NCI-H2227 (cell line): ENCODE measurements at regions not wholly inside any gene's neighbourhood (a gene's known extent, or its start where the extent isn't known, plus 50 kb on each side); places are given as distances from the start of the nearest gene placed in this dataset.

Source experiments
- DNase-seq: peaks from one replicate; lab custom pipeline; 2025; ENCODE audit not compliant: unreplicated experiment; lab: John Stamatoyannopoulos, UW

DNA sequence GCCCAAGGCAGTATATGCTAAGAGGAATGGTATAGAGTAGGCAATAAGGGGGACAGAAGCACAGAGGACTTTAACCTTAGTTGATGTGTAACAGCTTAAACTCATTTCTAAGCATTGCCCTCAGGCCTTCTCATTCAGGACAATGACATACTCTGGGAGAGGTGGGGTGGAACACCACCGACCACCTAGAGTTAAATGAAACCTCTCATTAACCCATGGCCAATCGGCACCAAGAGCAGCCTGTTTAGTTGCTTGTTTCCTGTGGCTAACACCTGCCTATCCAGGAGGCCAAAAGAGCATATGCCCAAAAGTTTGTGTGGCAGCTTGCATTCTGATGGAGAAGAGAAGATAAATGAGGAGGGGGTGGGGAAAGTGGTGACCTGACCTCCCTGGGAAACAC is 50.0 kb downstream of the PABIR2 start:
- no peak for DNase-seq

DNA sequence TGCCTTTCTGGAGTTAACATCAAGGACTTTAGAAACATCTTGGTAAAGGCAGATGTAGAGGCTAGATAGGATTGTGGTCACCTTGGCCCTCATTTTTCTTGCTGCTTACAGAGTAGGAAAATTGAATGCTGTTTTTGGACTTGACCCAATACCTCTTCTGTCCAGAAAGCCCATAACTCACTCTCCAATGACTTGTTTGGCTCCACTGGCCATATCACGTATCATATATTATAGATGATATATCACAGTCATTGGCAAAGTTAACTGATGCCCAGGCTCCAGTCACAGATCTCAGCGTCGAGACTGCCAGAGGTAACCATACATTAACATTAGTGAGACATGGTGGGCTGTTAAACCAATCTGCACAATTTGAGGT is 50.6 kb downstream of the PABIR2 start:
- no peak for DNase-seq

DNA sequence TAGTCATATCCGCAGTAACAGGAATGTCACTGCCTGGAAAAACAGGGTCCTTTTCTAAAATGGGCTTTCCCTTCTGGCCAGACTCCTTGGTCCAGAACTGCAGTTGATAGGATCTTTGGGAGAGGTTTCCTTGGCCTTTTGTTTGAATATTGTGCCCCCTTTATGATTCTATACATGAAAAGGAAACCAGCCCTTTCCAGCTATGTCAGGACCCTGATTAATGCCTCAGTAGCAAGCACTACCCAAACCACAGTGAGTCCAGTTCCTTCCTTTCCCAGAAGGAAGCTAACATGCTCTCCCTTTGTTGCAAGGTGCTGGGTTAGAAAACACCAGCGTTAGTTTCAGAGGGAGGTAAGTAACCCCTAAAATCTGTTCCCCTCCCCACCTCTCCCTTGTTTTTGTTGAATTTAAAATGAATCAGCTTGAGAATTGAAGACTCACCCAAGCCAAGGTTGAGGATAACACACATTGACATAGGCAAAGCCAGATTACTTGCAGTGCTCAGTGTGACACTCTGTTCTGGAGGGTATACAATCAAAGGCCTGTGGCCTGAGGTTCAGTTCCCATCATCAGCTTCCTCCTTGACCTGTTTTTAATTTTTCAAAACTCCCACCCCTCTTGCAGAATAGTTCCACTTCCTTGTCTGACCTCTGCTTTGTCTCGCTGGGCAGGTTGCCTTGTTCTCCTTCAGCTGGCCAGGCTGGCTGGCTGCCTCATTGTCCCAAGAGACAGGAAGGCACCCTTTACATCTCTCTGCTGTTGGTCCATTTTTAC is 51.2 kb downstream of the PABIR2 start:
- DNase-seq: no peak

DNA sequence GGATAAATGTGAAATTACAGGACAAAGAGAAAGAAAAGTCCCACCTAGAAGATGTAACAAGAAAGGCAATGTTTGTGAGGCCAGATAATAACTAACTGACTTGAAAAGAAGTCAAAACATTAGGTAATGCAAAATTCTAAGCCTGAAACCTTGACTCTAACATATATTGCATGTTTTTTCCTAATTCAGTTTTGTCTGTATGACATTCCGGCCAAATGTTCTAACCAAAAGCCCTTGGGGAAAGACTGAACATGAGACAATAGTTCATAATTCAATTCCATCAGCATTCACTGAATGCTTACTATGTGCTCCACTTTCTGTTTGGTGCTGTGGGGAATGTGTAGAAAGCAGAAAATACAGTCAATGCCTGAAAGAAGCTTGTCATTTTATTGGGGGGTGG is 53.9 kb downstream of the PABIR2 start:
- DNase-seq: no peak

DNA sequence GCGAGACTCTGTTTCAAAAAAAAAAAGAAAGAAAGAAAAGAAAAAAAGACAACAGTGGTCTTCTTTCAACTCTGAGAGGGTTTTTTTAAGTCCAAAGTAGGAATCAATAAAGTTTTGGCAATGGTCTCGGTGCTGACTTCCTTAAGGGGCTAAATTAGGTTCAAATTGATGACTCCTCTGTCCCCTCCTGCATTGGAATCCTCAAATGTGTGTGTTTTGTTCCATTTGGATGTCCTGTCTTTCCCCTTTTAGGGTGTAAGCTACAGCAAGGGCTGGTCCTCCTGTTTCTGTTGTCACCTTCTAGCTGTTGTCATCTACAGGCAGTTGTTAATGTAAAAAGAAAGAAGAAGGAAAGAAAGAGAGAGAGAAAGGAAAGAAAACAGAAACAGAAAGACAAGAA is 54.4 kb downstream of the PABIR2 start:
- no peak for DNase-seq

DNA sequence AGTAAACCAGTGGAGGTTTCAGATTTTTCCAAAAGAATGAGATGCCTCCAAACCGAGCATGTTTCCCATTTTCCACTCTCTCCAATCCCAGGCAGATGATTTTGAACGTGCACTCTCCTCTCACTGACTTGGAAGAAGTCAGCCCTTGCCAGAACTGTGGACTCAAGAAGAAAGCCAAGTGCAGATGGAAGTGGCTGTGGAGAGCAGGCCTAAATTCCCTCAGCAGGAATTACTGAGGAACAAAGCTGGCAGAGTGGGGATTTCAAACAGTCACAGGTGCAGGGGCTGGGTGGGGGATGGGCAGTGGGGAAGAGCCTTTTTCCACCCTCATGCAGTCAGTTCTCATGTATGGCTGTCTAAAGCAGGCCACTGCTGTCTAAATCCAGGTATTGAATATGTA is 55.3 kb downstream of the PABIR2 start:
- peak; percentile 23 for DNase-seq

DNA sequence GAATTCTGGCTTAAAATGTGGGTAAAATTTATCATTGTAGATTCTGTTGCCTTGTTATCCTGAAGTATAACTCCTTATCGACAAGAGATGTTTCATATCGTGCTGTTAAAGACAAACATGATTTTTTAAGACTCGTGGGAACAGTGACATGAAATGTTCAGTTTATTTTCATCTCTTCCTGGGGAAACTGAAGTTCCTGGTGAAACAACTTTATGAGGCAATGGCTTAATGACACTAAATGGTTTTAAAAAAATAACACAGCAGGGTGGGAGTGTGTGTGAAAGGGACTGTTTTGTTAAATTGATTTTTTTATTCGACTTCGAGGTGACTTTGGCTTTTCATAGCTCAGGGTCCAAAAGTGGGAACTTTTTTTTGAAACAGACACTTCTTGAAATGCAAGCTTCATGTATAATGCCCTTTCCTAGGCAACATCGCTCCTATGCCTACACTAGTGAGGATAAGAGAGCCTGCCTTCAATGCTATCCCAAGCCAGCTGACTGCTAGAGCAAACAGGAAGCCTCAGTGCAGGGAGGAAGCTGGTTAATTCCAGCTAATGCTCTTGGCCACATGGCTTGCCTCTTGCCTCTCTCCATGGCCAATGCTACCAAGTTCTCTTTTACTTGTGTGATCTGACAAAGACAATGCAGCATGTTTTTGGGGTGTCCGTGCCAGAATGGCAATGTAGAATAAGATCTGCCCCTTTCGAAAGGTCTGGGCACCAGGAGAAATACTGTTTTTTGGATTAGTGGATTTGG is 57.8 kb downstream of the PABIR2 start:
- no peak for DNase-seq

DNA sequence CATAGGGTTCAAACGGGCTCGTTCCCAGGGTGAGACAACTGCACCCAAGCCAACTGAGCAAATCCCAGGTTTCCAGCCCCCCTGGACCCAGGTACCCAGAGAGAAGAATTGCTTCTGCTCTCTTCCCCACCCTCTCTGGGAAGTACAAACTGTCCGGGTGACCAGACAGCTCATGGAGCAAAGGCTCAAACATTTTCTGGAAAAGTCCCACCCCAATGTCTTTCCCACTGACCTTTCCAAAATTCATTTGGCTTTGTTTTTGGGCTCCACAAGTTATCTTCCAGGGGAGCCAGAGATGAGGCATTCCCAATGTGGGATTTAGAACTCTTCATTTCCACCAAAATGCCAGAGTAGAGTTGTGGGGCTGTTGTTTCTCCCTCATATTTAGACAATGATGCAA is 58.6 kb downstream of the PABIR2 start:
- DNase-seq: no peak

DNA sequence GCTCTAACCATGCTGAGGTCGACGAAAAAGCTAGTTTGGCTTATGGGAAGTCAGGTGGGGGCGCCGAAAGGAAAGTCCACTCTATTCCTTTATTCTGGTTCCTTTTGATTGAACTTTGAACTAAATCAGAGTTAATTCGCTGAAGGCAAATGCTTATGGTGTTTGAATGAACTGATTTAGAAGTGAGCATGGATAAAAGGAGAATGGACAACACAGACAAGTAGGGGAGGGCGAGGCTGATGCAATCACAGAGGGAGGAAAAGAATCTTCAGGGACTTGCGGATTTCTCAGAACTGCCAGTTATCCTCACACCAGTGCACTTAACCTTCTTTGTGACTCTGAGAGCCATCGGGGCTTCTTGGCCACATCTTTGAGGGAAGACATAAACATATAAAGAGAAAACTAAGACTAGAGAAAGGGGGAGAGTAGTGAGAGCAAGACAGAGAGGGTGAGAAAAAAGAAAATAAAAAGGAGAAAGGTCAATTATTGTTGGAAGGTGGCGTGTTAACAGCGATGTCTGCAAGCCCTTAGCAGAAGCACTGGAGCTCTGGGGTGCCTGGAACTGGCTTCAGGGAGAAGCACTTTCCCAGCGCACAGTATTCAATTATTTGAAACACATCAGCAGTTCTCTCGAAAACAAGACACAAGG is 59.2 kb downstream of the PABIR2 start:
- DNase-seq: no peak

DNA sequence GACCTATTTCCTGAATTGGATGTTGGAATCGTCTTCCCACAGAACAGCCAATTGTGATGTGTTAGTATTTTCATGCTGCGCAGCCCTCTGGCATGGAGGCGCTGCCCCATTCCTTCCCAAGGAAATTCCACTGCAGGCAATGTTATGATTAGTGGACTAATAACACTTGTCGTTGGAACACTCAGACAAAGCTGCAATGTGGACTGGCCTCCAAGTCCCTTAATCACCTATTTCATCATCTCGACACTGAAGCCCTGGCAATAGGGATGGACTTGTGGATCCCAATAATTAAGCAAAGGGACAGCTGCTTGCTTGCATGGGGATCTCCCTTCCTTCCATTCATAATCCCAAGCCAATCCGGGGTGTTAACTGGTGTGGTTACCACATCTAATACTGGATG is 59.9 kb downstream of the PABIR2 start:
- DNase-seq: peak; percentile 21

DNA sequence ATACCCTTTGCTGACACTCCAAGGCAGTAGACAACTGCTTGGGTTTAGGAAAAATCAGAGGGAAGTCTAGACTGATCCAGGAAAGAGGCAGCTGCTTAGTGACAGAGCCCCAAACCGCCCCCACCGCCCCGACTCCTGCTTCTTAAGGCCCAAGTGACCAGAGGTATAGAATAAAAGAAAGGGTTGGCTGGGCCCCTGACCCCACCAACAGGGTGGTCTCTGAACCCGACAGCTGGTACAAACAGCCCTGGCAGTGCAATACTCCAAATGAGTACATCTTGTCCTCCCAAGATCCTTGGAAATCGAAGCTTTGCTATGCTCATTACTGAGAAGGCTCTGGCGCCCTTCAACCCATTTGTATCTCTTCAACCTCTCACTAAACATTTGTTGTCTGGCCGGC is 60.6 kb downstream of the PABIR2 start:
- no peak for DNase-seq

DNA sequence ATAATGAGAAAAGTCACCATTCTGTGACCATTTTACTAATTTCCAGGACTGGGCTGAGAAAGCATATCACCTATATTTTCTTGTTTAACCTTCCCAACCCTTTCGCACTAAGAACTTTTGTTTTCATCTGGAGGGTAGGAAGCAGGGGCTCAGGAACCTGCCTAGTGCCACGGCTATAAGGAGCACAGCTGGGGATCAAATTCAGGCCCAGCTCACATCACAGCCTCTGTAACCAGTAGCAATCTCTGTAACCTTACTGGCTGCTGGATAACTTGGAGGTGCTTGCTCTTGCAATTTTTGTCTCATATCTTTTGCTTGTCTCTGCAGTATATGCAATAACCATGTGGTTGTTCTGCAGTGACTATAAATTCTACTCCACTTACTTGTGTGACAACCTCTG is 62.0 kb downstream of the PABIR2 start:
- no peak for DNase-seq

DNA sequence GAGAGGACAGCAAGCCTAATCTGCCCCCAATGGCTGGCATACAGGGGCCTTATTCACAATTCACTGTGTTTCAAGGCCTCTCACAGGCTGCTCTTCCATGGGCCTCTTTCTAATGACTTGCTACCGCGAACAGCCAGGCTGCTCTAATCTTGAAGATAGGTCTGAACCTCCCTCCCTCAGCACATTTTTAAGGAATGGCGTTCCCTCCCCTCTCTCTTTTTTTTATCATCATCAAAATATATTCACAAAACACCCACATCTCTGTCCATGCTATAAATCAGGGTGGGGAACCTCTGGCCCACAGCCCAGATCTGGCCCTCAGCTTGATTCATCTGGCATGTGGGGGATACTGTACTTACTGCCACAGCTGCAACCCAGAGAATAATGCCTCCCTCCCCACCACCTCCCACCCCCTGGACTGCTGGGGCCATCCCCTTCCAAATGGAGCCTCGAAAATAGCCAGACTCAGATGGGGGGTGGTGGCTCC is 62.5 kb downstream of the PABIR2 start:
- peak; percentile 40 for DNase-seq

DNA sequence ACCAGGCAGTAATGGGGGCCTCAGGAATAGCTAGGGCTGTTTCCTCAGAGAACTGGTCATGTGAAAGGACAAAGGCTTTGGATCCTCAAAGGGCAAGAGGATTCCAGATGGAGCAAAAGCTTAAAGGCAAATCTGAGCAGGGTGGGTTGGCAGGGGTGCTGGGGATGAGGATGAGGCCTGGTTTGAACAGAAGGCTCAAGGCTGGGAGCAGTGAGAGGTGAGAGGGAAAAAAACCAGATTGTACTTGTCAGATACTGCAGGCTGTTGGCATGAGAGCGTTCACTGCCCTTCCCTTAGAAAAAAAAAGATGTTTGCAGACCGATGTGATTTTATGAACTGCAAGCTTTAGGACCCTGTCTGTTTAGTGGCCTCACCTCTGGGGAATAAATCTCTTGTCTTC is 63.4 kb downstream of the PABIR2 start:
- DNase-seq: no peak

DNA sequence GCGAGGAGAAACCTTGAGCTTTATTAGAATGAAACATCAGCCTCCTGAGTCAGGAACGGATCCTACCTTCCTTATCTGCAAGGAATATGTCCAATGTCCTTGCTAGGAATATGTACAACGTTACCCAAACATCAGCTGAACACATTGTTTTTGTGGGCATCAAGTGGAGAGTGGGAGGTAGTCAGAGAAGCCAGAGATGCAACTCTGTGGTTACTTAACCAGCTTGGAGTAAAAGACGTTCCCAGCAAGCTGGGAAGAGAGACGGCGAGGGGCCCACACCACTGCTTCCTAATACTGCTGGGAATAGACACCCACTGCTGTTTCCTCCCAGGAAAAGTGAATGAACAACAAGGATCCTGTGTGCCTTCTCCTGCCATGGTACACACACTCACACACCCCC is 64.3 kb downstream of the PABIR2 start:
- DNase-seq: no peak

DNA sequence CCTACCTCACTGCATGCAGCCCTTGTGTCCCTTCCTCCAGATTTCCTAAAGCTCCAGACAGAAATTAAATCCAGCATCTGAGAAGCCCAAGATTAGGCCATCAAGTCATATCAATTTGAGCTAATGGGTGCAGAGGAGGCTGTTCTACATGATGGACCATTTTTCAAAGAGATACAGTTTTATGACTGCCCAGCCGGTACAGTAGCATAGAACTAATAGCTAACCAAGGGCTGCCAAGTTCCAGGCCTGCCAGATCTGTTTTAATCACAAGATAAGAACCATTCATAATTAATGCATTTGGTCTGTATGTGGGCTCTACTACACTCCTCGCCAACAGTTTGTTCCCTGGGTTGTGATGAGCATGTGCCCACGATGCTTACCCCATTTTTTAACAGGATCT is 64.9 kb downstream of the PABIR2 start:
- DNase-seq: no peak

DNA sequence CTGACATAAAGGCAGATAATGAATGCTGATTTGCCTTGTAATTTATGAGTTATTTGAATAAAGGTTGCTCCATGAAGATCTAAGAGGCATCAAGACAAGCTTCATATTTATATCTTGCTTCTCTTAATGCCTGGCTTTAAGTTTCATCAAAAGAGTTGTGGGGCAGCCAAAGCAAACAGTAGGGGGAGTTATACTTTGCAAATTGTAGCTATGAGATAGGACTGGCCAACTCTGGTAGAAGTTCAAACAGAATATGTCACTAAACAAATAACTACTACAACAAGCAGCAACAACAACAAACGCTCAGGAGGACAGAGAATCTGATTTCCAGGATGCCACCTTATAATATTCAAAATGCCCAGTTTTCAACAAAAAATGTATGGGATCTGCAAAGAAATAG is 69.1 kb upstream of the PLAC1 start:
- DNase-seq: no peak

DNA sequence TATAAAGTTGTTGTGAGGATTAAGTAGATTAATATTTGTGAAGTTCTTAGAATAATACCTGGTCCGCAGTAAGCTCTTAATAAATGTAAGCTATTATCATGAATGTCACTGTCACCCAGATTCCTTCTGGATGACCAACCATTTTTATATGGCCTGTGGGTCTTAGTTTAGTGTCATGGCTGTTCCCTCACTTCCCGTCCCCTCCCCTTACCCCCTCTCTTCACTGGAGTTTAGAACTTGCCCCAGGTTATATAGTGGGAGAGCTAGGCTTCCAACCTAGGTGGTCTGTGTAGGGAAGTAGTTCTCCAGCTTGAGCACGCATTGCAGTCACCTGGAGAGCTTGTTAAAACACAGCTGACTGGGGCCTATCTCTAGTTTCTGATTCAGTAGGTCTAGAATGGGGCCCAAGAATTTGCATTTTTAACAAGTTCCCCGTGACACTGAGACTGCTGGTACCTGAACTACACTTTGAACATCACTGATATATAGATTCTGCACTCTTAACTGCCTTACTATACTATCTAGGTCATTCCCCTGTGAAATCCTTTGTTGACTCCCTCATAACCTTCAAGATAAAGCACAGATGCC is 66.9 kb upstream of the PLAC1 start:
- no peak for DNase-seq

DNA sequence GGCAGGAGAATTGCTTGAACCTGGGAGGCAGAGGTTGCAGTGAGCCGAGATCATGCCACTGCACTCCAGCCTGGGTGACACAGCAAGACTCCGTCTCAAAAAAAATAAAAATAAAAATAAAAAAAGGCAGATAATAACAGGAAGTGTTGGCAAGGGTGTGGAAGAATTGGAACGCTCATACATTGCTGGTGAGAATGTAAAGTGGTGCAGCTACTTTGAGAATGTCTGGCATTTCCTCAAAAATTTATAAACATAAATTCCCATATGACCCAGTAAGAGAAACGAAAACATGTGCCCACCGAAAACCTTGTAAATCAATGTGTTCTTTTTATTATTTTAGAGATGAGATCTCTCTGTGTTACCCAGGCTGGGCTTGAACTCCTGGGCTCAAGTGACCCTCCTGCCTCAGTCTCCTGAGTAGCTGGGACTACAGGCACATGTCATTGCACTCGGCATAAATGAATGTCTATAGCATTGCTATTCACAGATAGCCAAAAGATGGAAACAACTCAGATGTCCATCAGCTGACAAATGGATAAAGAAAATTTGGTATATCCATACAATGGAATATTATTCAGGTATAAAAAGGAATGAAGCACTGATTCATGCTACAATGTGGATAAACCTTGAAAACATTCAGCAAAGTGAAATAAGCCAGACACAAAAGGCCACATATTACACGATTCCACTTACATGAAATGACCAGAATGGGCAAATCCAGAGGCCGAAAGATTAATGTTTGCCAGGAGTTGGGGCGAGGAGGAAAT is 63.7 kb upstream of the PLAC1 start:
- no peak for DNase-seq

DNA sequence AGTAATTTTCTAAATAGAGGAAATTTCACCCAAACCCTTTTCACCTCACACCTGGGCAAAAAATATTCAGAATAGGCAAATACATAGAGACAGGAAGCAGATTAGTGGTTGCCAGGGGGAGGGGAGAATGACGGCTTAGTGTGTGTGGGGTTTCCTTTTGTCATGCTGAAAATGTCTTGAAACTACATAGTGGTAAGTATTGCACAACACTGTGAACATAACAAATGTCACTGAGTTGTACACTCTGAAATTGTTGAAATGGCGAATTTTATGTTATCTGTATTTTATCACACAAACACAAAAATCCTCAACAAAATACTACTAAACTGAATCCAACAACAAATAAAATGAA is 60.7 kb upstream of the PLAC1 start:
- no peak for DNase-seq
